Transverse colon (tissue), 4 donors: ENCODE measurements at regions not wholly inside any gene's neighbourhood (a gene's known extent, or its start where the extent isn't known, plus 50 kb on each side); places are given as distances from the start of the nearest gene placed in this dataset.

ENCODE experiments used
- DNase-seq: peaks from one replicate; pipeline ENCODE4 v3.0.0-alpha.2; 2019
- H3K27ac ChIP-seq, 4 donors: fragments of 200-600 bp; sonication (generic); 2 replicates each; pipeline ENCODE4 v1.5.1; 2016 to 2018; ENCODE audit warnings: inconsistent platforms in 4 of 4
- H3K27me3 ChIP-seq: fragments of 200-600 bp; sonication (generic); 2 replicates; pipeline ENCODE4 v1.5.1; 2017; ENCODE audit warnings: inconsistent platforms
- H3K36me3 ChIP-seq, 4 donors: fragments of 200-600 bp; sonication (generic); 2 replicates each; pipeline ENCODE4 v1.5.1; 2017 to 2019; ENCODE audit warnings: inconsistent platforms in 4 of 4
- H3K4me1 ChIP-seq, 4 donors: fragments of 200-600 bp; sonication (generic); 2 replicates each; pipeline ENCODE4 v1.5.1; 2017 to 2020; ENCODE audit warnings: inconsistent platforms in 4 of 4
- H3K4me3 ChIP-seq, 4 donors: fragments of 200-600 bp; sonication (generic); 1 replicate in 1 of 4; 2 replicates in 3 of 4; pipeline versions ENCODE4 v1.5.1 to v1.6.1; 2017 to 2019; ENCODE audit warnings: inconsistent platforms in 4 of 4
- H3K9me3 ChIP-seq, 2 donors: fragments of 200-600 bp; sonication (generic); 2 replicates each; pipeline ENCODE4 v1.5.1; 2017 to 2019; ENCODE audit warnings: inconsistent platforms in 2 of 2
- CTCF ChIP-seq, 5 experiments: fragments of 200-600 bp in 3 of 5; fragments of 450-650 bp in 2 of 5; sonication (generic) in 3 of 5; IDR thresholded peaks; 1 replicate in 2 of 5; 2 replicates in 3 of 5; pipeline ENCODE4 v1.5.1; 2016 to 2017; ENCODE audit warnings: antibody characterized with exemption in 5 of 5, inconsistent platforms in 3 of 5, mild to moderate bottlenecking in 2 of 5, moderate library complexity in 1 of 5
- EP300 ChIP-seq: sonication (generic); formaldehyde crosslinking; IDR thresholded peaks from one replicate; pipeline ENCODE4 v1.6.1; 2017; ENCODE audit warnings: antibody characterized with exemption, low read depth
- POLR2A ChIP-seq: fragments of 450-650 bp; IDR thresholded peaks from one replicate; pipeline ENCODE4 v1.6.1; 2016; ENCODE audit warnings: antibody characterized with exemption, mild to moderate bottlenecking, moderate library complexity
- POLR2AphosphoS5 ChIP-seq, 3 donors: sonication (generic); formaldehyde crosslinking; IDR thresholded peaks; one replicate each; pipeline ENCODE4 v1.6.1; 2016; ENCODE audit warnings: antibody characterized with exemption in 3 of 3
- WGBS, 2 donors: methylation state at CpG; one replicate each; pipeline ENCODE4 v1.1.5; 2018; ENCODE audit warnings: low coverage in 1 of 2; 5-methylcytosine and 5-hydroxymethylcytosine counted together
- in situ Hi-C, 4 donors: fragments of 200-750 bp; cut with MboI; loops; one replicate each; pipeline versions ENCODE4 v1.15.0 to v1.15.1; 2017; ENCODE audit warnings: low sequenced_read_pairs in 3 of 4, low pct_ligation_motif_present in 1 of 4, low pct_unique_long_range_greater_than_20kb in 1 of 4
- intact Hi-C: fragments of 100-400 bp; cut with DNase I; formaldehyde crosslinking; loops from one replicate; pipeline ENCODE4 v1.15.1; 2023; ENCODE audit warnings: low total_unique reads

DNA sequence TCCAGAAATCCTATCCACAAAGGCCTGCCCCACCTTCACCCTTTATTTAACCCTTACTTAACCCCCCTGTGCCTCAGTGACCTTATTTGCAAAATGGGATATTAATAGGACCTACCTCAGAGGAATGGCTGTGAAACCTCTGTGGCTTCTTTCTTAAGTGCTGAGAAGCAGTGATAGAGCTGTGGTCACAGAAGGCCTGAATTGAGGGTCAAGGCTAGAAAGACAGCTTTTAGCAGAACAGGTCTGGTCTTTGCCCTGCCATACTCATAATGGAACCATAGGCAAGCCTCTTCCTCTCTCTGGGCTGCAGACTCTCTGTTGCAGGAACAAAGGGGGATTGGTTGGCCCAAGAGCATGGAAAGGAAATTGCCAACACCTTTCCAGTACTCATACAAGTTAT, 63.5 kb upstream of the MAMLD1 start:
- H3K36me3 ChIP-seq = no peaks in the 10 kb centered on the region

GRCh38 chrX:150303386-150304097, 59.6 kb upstream of the MAMLD1 start:
- Histone ChIP-seq H3K9me3 (no peaks in the 10 kb centered on the region), H3K27me3 (no peaks in the 10 kb centered on the region), H3K4me1 (no peaks in the 10 kb centered on the region), H3K27ac (no peak overlapping the region), H3K4me3 (no peak overlapping the region), H3K36me3 (no peaks in the 10 kb centered on the region)
- in situ Hi-C loops (loop anchor here in 1 of 4 donors (25.0 kb wide), 1 partner anchor 91 kb away; no protein-coding TSS in a partner anchor), intact Hi-C loops (no loop called here)
- WGBS, 2 donors = 44 to 67% methylated on average over 1 to 4 of the region's 4 CpGs
- DNase-seq = no peak
- no peak for TF ChIP-seq POLR2AphosphoS5 (IDR thresholded peaks at IDR 0.05)
- TF ChIP-seq EP300 = no peak
- TF ChIP-seq CTCF (IDR thresholded peaks at IDR 0.05) = no peak
- TF ChIP-seq POLR2A = no peak

More for the DNA sequence above, 63.5 kb upstream of the MAMLD1 start:
- no peak overlapping the region for H3K4me3 ChIP-seq
- no peaks in the 10 kb centered on the region for H3K9me3 ChIP-seq
- H3K27ac ChIP-seq = no peak overlapping the region
- H3K27me3 ChIP-seq = no peaks in the 10 kb centered on the region
- intact Hi-C loops = no loop called here
- H3K4me1 ChIP-seq = no peaks in the 10 kb centered on the region
- in situ Hi-C loops = no loop called here
- no peak for TF ChIP-seq POLR2AphosphoS5 (IDR thresholded peaks at IDR 0.05)
- no peak for TF ChIP-seq CTCF (IDR thresholded peaks at IDR 0.05)
- no peak for TF ChIP-seq POLR2A
- no peak for TF ChIP-seq EP300
- no peak for DNase-seq

GRCh38 chrX:150306002-150306401, 57.1 kb upstream of the MAMLD1 start:
- WGBS, 2 donors = 76% methylated on average over 6 of the region's 6 CpGs; no CpG with 5 or more reads in 1 of the 2 donors
- intact Hi-C loops (no loop called here), in situ Hi-C loops (loop anchor here in 1 of 4 donors (25.0 kb wide), 1 partner anchor 94 kb away; no protein-coding TSS in a partner anchor)
- no peak overlapping the region for H3K27ac ChIP-seq
- no peak overlapping the region for H3K4me3 ChIP-seq
- no peaks in the 10 kb centered on the region for H3K36me3 ChIP-seq
- no peaks in the 10 kb centered on the region for H3K9me3 ChIP-seq
- TF ChIP-seq POLR2A = no peak
- no peak for TF ChIP-seq EP300
- no peak for TF ChIP-seq POLR2AphosphoS5 (IDR thresholded peaks at IDR 0.05)
- TF ChIP-seq CTCF (IDR thresholded peaks at IDR 0.05) = no peak
- H3K27me3 ChIP-seq = no peaks in the 10 kb centered on the region
- no peaks in the 10 kb centered on the region for H3K4me1 ChIP-seq
- DNase-seq = no peak

DNA sequence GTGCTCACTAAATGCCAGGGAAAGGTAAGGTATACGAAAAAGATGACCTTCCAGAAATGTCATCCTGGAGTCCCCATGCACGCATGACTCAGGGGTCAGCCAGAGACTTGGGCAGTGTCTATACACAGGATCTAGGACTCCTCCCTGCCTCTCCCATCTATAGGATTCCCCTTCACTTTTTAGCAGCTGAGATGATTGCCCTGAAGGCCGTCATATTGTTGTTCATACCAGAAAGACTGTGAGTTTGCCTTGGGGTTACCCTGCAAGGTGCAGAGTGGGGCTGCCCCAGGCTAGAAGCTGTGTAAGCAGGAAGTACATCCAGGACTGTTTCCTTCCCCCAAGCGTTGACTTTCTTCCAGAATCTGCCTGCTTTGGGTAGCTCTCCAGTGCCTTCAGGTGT, 55.1 kb upstream of the MAMLD1 start:
- no peaks in the 10 kb centered on the region for H3K9me3 ChIP-seq
- no peaks in the 10 kb centered on the region for H3K4me1 ChIP-seq
- no peak overlapping the region for H3K27ac ChIP-seq
- H3K36me3 ChIP-seq = no peaks in the 10 kb centered on the region
- intact Hi-C loops (no loop called here), in situ Hi-C loops (loop anchor here in 1 of 4 donors (25.0 kb wide), 1 partner anchor 96 kb away; no protein-coding TSS in a partner anchor)
- 68% methylated on average over 4 of the region's 4 CpGs; no CpG with 5 or more reads in 1 of the 2 donors for WGBS, 2 donors
- no peaks in the 10 kb centered on the region for H3K27me3 ChIP-seq
- H3K4me3 ChIP-seq = no peak overlapping the region
- no peak for DNase-seq
- no peak for TF ChIP-seq EP300
- no peak for TF ChIP-seq POLR2A
- no peak for TF ChIP-seq POLR2AphosphoS5 (IDR thresholded peaks at IDR 0.05)
- no peak for TF ChIP-seq CTCF (IDR thresholded peaks at IDR 0.05)
